K562 (cell line): ENCODE measurements at regions not wholly inside any gene's neighbourhood (a gene's known extent, or its start where the extent isn't known, plus 50 kb on each side); places are given as distances from the start of the nearest gene placed in this dataset.

ENCODE experiments used
- ATF2 ChIP-seq: sonication (generic); formaldehyde crosslinking; IDR thresholded peaks from 2 replicates; pipeline ENCODE4 v1.8.1; 2022; ENCODE audit warnings: missing genetic modification reagents
- ATF7 ChIP-seq: fragments of 450-650 bp; IDR thresholded peaks from 2 replicates; pipeline ENCODE4 v1.7.1; 2014; ENCODE audit warnings: mild to moderate bottlenecking, moderate library complexity
- CBX5 ChIP-seq: IDR thresholded peaks from 2 replicates; pipeline ENCODE4 v1.6.1; 2014; ENCODE audit warnings: low read depth, borderline replicate concordance
- CEBPB ChIP-seq: fragments of 450-650 bp; IDR thresholded peaks from 2 replicates; pipeline ENCODE4 v1.6.1; 2016; ENCODE audit warnings: missing genetic modification characterization, missing compliant biosample characterization
- CTCF ChIP-seq, 3 experiments: IDR thresholded peaks in 2 of 3; conservative IDR thresholded peaks in 1 of 3; 2 replicates each; pipeline ENCODE4 v1.5.1; 2011 to 2012; ENCODE audit warnings: low read length in 3 of 3, mild to moderate bottlenecking in 3 of 3, control low read depth in 2 of 3, improper control_type of control experiment in 1 of 3, inconsistent platforms in 1 of 3, low read depth in 1 of 3, mixed read lengths in 1 of 3, moderate library complexity in 1 of 3; ENCODE audit not compliant: insufficient read depth in 2 of 3
- ESRRA ChIP-seq: fragments of 450-650 bp; IDR thresholded peaks from 2 replicates; pipeline ENCODE4 v1.6.1; 2014; ENCODE audit warnings: low read depth, mild to moderate bottlenecking, moderate library complexity, borderline replicate concordance
- EZH2 ChIP-seq: IDR thresholded peaks from 2 replicates; pipeline ENCODE4 v1.6.1; 2012; ENCODE audit warnings: low read depth, mild to moderate bottlenecking, inconsistent platforms, low read length, borderline replicate concordance
- MAFK ChIP-seq: IDR thresholded peaks from 2 replicates; pipeline ENCODE4 v1.6.1; 2011; ENCODE audit warnings: low read length, improper control_type of control experiment
- PHF20 ChIP-seq: fragments of 450-650 bp; IDR thresholded peaks from 2 replicates; pipeline ENCODE4 v1.6.1; 2018; ENCODE audit not compliant: partially characterized antibody
- SIN3B ChIP-seq: fragments of 450-650 bp; IDR thresholded peaks from 2 replicates; pipeline ENCODE4 v1.6.1; 2017; ENCODE audit warnings: low read depth, mild to moderate bottlenecking, moderate library complexity
- SRF ChIP-seq, 2 experiments: fragments of 250-450, 450-650 bp in 1 of 2; sonication (Bioruptor Pico) in 1 of 2; sonication (generic) in 1 of 2; formaldehyde crosslinking; IDR thresholded peaks; 2 replicates each; pipeline versions ENCODE4 v1.5.0 to v1.5.1; 2020 to 2022; ENCODE audit warnings: mild to moderate bottlenecking in 1 of 2, missing genetic modification reagents in 1 of 2
- SRSF9 ChIP-seq: fragments of 200-400 bp; formaldehyde crosslinking; IDR thresholded peaks from 2 replicates; pipeline ENCODE4 v1.6.1; 2017; ENCODE audit warnings: low read depth, low read length, borderline replicate concordance
- TCF3 ChIP-seq: sonication (generic); formaldehyde crosslinking; IDR thresholded peaks from 2 replicates; pipeline ENCODE4 v1.4.0; 2020; ENCODE audit warnings: mild to moderate bottlenecking, missing genetic modification reagents
- TEAD4 ChIP-seq, 2 experiments: sonication (generic) in 1 of 2; formaldehyde crosslinking in 1 of 2; IDR thresholded peaks; 2 replicates each; pipeline versions ENCODE4 v1.6.1 to v1.8.0; 2012 to 2022; ENCODE audit warnings: borderline replicate concordance in 1 of 2, inconsistent platforms in 1 of 2, low read length in 1 of 2, mild to moderate bottlenecking in 1 of 2, missing genetic modification reagents in 1 of 2

- TF ChIP-seq MAFK (no peak), SIN3B (no peak), ATF7 (no peak), CTCF (IDR thresholded peaks at IDR 0.05 in 2 of 3, conservative IDR thresholded peaks at IDR 0.05 in 1 of 3; ENCODE audit: insufficient read depth in 2 of 3, low read depth in 1 of 3, low read length in 3 of 3) (no peak), CEBPB (tag) (no peak), CBX5 (no peak), EZH2 (no peak), PHF20 (no peak), SRF (CRISPR knock-in tag; IDR thresholded peaks at IDR 0.05) (no peak), ESRRA (no peak), ATF2 (CRISPR knock-in tag) (no peak), TEAD4 (IDR thresholded peaks at IDR 0.05; ENCODE audit: low read length) (no peak), TEAD4 (CRISPR knock-in tag; IDR thresholded peaks at IDR 0.05; ENCODE audit: borderline replicate concordance) (no peak), TCF3 (no peak), SRSF9 (no peak)
Measured at GRCh38 chr18:34531110-34531509, 179.0 kb upstream of the DTNA start.
